ENCODE measurements at regions not wholly inside any gene's neighbourhood (a gene's known extent, or its start where the extent isn't known, plus 50 kb on each side); places are given as distances from the start of the nearest gene placed in this dataset.

GRCh38 chr20:52454660-52455059 is 263.1 kb upstream of the ZFP64 start:
- TF ChIP-seq EZH2 (IDR thresholded peaks at IDR 0.05; ENCODE audit: borderline replicate concordance, low read depth, low read length, poor library complexity, severe bottlenecking) = no peak
- TF ChIP-seq, protein P1, sequence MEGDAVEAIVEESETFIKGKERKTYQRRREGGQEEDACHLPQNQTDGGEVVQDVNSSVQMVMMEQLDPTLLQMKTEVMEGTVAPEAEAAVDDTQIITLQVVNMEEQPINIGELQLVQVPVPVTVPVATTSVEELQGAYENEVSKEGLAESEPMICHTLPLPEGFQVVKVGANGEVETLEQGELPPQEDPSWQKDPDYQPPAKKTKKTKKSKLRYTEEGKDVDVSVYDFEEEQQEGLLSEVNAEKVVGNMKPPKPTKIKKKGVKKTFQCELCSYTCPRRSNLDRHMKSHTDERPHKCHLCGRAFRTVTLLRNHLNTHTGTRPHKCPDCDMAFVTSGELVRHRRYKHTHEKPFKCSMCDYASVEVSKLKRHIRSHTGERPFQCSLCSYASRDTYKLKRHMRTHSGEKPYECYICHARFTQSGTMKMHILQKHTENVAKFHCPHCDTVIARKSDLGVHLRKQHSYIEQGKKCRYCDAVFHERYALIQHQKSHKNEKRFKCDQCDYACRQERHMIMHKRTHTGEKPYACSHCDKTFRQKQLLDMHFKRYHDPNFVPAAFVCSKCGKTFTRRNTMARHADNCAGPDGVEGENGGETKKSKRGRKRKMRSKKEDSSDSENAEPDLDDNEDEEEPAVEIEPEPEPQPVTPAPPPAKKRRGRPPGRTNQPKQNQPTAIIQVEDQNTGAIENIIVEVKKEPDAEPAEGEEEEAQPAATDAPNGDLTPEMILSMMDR (conservative IDR thresholded peaks at IDR 0.05; ENCODE audit: low read depth, low read length) = no peak
